HG02571 (cell line): ENCODE measurements at regions not wholly inside any gene's neighbourhood (a gene's known extent, or its start where the extent isn't known, plus 50 kb on each side); places are given as distances from the start of the nearest gene placed in this dataset.

ENCODE experiments used
- ATAC-seq: cut with Tn5 transposase; IDR thresholded peaks from one replicate; pipeline ENCODE4 v1.9.1; 2021; ENCODE audit warnings: mild to moderate bottlenecking, moderate library complexity; ENCODE audit not compliant: unreplicated experiment

DNA sequence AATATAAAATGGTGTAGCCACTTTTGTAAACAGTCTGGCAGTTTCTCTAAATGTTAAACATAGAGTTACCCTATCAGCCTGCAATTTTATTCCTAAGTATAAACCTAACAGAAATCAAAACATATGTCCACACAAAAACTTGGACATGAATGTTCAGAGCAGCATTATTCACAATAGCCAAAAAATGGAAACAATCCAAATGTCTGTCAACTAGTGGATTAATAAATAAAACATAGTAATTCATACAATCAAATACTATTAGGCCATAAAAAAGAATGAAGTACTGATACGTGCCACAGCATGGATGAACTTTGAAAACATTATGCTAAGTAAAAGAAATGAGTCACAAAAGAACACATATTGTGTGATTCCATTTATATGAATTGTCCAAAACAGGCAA is 196.5 kb downstream of the NUAK1 start:
- no peak for ATAC-seq

DNA sequence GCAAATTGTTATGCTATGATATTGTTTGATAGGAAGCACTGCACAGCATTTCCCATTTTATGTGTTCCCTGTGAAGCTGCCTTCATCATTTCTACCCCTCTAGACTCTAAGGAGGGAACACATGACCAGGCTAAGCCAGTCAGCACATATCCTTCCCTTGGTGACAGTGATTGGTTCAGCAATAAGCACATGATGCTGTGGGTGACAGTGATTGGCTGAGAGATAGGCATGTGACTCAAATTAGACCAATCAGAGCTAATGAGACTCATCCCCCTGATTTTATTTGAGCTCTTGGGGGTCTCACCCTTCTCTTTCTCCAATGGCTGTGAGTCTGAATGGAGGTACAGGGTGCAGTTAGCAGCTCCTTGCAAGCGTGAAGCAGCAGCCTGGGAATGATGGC is 195.2 kb downstream of the NUAK1 start:
- ATAC-seq: no peak

- no peak for ATAC-seq
Measured at GRCh38 chr12:105944628-105945027, 194.1 kb downstream of the NUAK1 start.

- ATAC-seq: no peak
Measured at GRCh38 chr12:105945880-105946279, 192.9 kb downstream of the NUAK1 start.

GRCh38 chr12:105946493-105946901 is 192.3 kb downstream of the NUAK1 start:
- ATAC-seq: no peak

GRCh38 chr12:105947906-105948305 is 190.8 kb downstream of the NUAK1 start:
- no peak for ATAC-seq

DNA sequence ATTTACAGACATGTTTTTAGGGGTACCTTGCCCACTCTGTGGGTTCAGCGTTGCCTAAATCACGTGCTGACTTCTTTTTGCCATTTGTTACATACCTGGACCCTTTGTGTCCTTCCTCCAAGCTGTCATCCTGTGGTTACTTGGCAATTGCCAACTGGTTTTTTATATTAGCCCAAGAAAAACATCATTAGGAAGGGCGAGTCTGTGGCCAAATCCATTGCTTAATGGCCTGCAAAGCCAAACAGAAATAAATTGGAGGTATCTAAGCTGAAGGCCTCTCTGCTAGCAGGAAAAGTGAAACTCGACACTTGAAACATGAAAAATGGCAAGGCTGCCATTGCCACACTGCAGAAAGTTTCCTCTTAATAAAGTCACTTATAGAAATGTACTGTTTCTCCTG is 190.4 kb downstream of the NUAK1 start:
- ATAC-seq: no peak

DNA sequence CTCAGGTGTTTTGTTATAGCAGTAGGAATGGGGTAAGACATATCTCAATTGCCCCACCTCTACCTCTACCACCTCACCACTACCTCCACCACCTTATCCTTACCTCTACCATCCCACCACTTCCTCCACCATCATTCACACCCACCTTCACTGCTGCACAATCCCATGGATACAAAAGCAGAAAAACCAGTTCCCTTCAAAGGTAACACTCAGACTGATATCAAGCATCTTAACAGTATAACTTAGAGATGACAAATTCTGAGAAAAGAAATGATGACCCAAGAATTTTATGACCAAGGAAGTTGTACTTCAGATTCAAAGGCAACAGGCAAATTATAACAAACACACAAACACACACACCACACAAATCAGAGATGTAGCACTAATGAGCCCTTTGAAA is 189.4 kb downstream of the NUAK1 start:
- ATAC-seq: no peak

DNA sequence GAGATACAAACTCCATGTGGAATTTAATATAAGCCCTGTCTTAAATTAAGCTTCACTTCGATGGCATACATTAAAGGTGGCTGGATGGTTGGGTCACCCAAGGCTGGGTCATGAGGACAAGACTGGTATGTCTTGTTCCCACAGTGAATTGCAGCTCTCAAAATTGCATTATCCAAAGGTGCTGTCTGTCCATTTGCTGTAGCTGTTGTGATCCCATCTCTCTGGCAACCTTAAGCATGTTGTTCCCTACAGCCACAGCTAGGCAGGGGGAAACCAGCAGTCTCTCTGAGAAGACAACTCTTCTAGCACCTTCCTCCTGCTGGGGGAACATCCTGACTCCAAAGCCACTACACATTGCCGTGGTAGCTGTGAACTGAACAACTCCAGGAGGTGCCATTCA is 187.0 kb downstream of the NUAK1 start:
- no peak for ATAC-seq

DNA sequence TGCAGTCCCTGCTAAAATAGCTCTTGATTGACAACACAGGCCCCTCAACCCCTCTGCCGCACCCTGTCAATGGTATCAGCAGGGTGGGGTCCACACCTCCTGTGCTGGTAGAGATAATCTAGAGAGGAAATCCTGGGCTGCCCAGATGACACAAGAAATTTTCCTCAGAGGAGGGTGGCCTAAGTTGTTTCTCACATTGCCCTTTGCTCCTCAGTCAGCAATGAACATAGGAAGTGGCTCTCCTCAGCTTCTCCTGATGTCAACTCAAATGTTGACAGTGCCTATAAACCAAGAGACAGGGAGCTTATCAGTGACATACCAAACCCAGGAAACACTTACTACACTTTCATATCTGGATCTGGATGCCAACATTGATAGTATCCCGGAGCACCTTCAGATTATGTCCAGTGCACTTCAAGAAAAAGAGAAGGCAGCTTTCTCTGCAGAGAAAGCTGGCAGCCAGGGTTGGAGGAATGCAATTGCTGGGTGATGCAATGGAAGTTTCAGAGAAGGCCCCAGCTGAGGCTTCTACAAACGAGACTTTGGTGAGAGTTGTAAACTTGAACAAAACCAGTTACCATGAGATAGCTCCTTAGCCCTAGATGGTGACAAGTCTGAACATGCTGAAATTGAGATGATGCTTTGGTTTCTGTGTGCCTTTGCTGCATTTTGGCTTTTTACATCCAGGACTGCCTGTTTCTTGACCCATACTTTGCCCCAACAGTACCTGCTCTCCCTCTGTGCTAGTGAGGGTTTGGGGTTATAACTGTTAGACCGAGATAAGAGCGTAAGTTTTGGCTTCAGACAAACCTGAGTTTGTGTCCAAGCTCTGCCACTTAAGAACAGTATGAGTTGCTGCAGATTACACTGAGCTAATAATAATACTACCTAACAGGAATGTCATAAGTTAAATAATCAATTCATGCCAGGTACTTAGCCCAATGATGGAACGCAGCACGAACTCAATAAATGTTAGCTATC is 183.5 kb downstream of the NUAK1 start:
- no peak for ATAC-seq

- no peak for ATAC-seq
Measured at GRCh38 chr12:105955976-105956375, 182.8 kb downstream of the NUAK1 start.

GRCh38 chr12:105956662-105957457 is 181.9 kb downstream of the NUAK1 start:
- no peak for ATAC-seq

DNA sequence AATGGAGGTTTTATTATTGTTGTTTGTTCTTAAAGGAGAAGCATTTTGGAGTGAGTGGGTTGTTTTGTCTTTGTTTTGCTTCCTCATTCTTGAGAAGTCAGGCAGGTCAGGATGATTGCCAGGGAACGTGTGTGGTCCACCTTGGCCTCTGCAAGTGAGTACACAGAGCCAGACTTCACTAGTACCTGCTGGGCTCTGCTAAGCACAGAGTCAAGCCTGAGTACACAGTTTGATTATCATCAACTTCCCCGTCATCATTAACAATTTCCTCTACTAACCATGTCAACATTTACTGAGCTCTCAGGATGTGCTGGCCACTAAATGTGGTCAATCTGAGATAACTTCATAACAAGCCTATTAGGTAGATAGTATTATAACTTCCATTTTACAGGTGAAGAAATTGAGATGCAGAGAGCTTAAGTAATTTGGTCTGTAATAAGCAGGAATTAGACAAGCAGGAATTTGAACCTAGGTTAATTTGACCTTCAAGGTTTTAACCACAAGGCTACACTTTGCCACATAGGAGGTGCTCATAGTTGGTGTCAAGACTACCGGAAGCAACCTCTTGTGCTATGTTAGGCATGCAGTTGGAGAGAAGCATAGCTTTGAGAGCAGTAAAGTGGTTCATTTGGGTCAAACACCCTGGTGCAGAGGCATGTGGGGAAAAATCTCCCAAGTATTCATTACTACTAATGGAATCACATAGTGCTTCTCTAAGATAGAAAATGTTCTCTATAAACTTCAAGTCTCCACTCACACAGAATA is 178.3 kb downstream of the NUAK1 start:
- no peak for ATAC-seq

DNA sequence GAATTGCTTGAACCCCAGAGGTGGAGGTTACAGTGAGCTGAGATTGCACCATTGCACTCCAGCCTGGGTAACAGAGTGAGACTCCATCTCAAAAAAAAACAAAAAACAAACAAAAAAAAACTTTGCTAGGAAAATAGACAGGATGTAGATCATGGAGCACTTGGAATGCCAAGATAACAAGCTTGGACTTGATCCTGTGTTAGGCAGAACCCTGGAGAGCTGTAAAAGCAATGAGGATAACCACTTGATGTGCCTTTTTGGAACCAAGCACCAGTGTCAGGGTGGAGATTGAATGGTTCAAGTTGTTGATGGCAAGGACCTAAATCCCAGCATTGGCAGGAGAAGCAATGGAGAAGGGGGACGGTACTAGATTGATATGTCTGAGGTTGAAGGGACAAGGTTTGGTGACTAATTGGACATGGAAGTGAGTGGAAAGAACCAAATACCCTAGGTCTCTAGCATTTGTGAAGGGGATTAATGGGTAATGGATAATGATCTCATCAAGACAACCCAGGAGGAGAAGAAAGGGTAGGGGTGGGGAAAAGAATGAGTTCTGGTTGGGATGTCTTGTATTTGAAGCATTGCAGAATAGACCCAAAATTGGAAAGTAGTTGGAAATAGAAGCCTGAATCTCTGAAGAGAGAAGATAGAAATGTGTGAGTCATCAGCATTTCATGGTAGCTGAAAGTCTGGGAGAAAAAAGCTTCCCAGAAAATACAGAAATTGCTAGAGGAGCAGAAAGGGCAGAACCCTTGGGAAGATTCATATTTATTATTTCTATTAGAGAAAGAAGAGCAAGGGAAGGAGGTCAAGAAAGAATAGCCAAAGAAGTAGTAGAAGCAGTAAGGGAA is 176.7 kb downstream of the NUAK1 start:
- ATAC-seq: no peak

DNA sequence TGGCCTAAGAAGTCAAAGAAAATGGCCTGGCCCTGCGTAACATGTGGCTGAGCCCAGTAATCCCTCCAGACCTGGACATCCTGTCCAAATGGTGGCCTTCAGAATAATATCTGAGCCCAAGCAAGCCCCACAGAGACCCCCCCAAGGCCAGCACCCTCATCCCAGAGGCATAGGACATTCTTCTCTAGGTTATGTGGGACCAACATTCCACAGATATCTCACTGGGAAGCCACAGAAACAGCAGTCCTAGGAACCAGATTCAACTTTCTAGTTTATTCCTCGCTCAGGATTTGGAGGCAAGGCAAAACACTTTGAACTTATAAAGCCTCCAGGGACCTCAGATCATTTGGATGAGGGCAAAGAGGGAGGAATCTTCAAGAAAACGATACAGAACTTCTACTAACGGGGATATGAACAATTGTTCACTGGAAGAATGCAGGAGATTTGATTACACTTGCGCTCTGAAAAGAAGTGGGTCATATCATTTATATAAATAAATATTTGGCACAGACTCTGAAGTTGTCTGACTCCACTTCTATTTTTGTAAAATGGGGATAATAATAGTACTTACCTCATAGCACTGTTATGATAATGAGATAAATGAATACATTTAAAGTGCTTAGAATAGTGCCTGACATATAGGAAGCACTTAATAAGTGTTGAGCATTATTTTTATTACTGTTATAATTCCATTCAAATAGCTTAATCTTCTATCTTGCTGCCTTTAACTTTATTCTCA is 171.5 kb downstream of the NUAK1 start:
- no peak for ATAC-seq

- no peak for ATAC-seq
Measured at GRCh38 chr12:105968025-105968424, 170.7 kb downstream of the NUAK1 start.

GRCh38 chr12:105970885-105971284 is 167.9 kb downstream of the NUAK1 start:
- no peak for ATAC-seq

- no peak for ATAC-seq
Measured at GRCh38 chr12:105974738-105975137, 164.0 kb downstream of the NUAK1 start.

DNA sequence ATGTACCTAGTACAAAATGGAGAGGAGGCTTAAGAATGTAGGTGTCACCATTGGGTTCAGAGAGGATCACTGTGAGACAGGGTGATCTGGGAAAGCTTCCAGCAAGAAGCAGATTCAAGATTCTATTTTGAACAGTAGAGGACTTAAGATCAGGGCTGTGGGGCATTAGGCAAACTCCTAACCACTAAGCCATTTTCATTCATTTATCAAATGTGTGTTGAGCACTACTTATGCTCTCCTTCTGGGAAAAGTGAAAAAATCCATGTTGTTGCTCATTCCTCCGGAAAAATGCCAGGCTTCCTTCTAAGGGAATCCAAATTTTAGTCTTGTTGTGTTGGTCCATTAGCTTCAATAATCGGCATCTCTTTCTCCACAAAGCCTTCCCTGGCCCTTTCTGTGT is 163.4 kb downstream of the NUAK1 start:
- ATAC-seq: no peak

DNA sequence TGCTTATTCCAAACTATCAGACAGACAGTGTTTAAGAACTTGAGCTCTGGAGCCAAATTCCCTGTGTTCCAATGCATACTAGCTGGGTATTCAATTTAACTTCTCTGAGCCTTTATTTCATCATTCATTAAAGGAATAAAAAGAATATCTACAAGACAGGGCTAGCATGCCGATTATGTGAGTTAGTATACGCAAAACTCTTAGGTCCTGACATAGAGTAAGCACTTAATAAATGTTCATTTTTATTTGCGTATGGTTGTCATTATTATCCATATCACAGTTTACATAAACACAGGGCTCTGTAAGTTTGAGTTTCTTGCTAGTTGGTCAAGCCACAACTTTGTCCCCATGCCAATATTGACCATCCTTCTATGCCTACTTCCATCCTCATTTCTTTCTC is 161.5 kb downstream of the NUAK1 start:
- no peak for ATAC-seq
